GM18861 (cell line): ENCODE measurements at regions not wholly inside any gene's neighbourhood (a gene's known extent, or its start where the extent isn't known, plus 50 kb on each side); places are given as distances from the start of the nearest gene placed in this dataset.

Experiments
- ATAC-seq: cut with Tn5 transposase; IDR thresholded peaks from one replicate; pipeline ENCODE4 v1.9.1; 2021; ENCODE audit not compliant: unreplicated experiment

GRCh38 chr12:75579552-75579951 is 68.1 kb upstream of the KRR1 start:
- no peak for ATAC-seq

GRCh38 chr12:75578546-75578945 is 67.1 kb upstream of the KRR1 start:
- ATAC-seq: no peak

- no peak for ATAC-seq
These were observed 66.4 kb upstream of the KRR1 start for GRCh38 chr12:75577812-75578211.

GRCh38 chr12:75571656-75572205 is 60.3 kb upstream of the KRR1 start:
- ATAC-seq: no peak

GRCh38 chr12:75571204-75571603 is 59.8 kb upstream of the KRR1 start:
- ATAC-seq: no peak

- no peak for ATAC-seq
These were observed 57.4 kb upstream of the KRR1 start for GRCh38 chr12:75568801-75569200.

- ATAC-seq: no peak
These were observed 57.0 kb upstream of the KRR1 start for GRCh38 chr12:75568393-75568792.

- ATAC-seq: no peak
These were observed 54.4 kb upstream of the KRR1 start for GRCh38 chr12:75565795-75566194.

GRCh38 chr12:75564852-75565251 is 53.4 kb upstream of the KRR1 start:
- ATAC-seq: no peak

- no peak for ATAC-seq
These were observed 53.0 kb upstream of the KRR1 start for GRCh38 chr12:75564398-75564797.

- ATAC-seq: no peak
These were observed 51.9 kb upstream of the KRR1 start for GRCh38 chr12:75563351-75563750.

- no peak for ATAC-seq
These were observed 50.5 kb upstream of the KRR1 start for GRCh38 chr12:75561921-75562320.
